ENCODE measurements at regions not wholly inside any gene's neighbourhood (a gene's known extent, or its start where the extent isn't known, plus 50 kb on each side); places are given as distances from the start of the nearest gene placed in this dataset.

DNA sequence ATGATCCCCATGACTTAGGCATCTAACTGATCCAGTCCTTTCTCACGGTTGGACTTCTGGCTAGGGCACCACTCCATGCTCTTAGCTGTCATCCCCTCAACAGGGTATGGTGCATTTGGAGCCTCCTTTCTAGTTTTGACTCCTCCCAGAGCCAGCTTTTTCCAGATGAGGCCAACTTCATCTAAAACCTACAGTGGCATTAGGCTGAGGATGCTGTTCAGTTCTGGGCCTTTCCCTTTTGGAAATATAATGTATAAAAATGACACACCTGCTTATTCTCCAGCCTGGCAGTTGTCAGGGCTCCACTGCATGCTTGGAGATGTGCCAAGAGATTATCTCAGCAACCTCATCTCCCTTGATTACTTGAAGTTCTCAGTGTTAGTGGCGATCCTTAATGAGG, 239.7 kb downstream of the EMP1 start:
- Histone ChIP-seq H3K9me3 (ENCODE audit: control insufficient read depth, low read length) (no peaks in the 10 kb centered on the region), H3K4me1 (ENCODE audit: control insufficient read depth, insufficient read depth, low read length) (peaks cover 16% of the 10 kb centered on the region), H3K27me3 (replicated peaks; ENCODE audit: control insufficient read depth, insufficient read depth, low read length) (no peaks in the 10 kb centered on the region), H3K36me3 (ENCODE audit: control insufficient read depth, insufficient read depth, low read length, severe bottlenecking) (no peaks in the 10 kb centered on the region), H3K4me3 (ENCODE audit: low read length) (no peak overlapping the region), H3K9ac (ENCODE audit: low read length) (no peak overlapping the region)
- DNase-seq (ENCODE audit: low read depth) = no peak

DNA sequence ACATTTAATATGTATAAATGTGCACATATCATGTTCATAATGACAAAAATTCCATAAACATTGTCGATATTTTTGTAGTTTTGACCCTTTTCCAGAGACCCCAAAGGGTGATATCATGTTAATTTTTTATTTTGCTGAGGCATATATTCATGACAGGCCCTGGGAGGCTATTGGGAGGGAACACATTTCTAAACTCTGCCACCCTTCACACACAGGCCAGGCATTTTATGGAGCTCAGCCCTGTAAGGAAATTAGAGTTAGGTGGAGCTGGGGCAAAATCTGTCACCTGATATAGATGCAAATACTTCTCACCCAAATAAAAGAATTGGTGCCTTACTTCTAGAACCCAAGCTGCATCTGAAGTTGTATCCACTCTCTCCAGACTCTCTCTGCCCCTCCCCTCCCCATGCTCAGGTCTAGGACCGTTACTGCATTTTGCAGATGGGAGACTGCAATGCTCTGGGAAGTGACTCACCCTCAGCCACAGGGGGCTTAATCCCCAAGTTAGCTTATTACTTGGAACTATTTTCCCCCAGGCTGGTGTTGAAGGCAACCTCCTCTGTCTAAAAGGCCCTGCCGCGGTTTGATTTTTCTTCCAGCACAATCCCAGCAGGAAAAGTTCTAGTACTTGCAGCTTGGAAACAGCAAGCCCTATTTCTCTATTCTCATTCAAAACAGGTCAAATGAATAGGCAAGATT, 238.9 kb downstream of the EMP1 start:
- no peak overlapping the region for H3K4me3 ChIP-seq (ENCODE audit: low read length)
- no peak for DNase-seq (ENCODE audit: low read depth)
- H3K36me3 ChIP-seq (ENCODE audit: control insufficient read depth, insufficient read depth, low read length, severe bottlenecking) = no peaks in the 10 kb centered on the region
- H3K9ac ChIP-seq (ENCODE audit: low read length) = peak overlapping the region; percentile 3
- H3K27me3 ChIP-seq (replicated peaks; ENCODE audit: control insufficient read depth, insufficient read depth, low read length) = no peaks in the 10 kb centered on the region
- H3K4me1 ChIP-seq (ENCODE audit: control insufficient read depth, insufficient read depth, low read length) = peaks cover 16% of the 10 kb centered on the region
- no peaks in the 10 kb centered on the region for H3K9me3 ChIP-seq (ENCODE audit: control insufficient read depth, low read length)

DNA sequence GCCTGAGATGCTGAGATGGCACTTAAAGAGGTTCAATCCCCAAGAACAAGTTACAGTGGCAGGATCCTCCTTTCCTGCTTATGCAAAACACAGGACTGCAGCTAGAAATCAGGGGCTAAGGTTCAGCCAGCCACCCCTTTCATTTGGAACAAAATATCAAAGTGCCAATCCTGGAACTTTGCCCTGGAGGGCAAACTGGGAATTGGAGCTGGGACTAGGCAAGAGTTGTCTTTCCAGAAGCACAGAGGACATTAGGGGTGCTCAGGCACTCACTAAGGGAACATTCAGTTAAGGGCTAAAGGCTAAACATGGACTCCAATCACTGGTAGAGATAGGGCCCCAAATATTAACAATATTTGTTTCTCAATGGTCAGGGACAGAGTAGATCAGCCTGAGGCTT, 237.2 kb downstream of the EMP1 start:
- no peaks in the 10 kb centered on the region for H3K9me3 ChIP-seq (ENCODE audit: control insufficient read depth, low read length)
- no peak overlapping the region for H3K4me3 ChIP-seq (ENCODE audit: low read length)
- no peak for DNase-seq (ENCODE audit: low read depth)
- peaks cover 18% of the 10 kb centered on the region for H3K4me1 ChIP-seq (ENCODE audit: control insufficient read depth, insufficient read depth, low read length)
- H3K36me3 ChIP-seq (ENCODE audit: control insufficient read depth, insufficient read depth, low read length, severe bottlenecking) = no peaks in the 10 kb centered on the region
- H3K9ac ChIP-seq (ENCODE audit: low read length) = no peak overlapping the region
- H3K27me3 ChIP-seq (replicated peaks; ENCODE audit: control insufficient read depth, insufficient read depth, low read length) = no peaks in the 10 kb centered on the region

DNA sequence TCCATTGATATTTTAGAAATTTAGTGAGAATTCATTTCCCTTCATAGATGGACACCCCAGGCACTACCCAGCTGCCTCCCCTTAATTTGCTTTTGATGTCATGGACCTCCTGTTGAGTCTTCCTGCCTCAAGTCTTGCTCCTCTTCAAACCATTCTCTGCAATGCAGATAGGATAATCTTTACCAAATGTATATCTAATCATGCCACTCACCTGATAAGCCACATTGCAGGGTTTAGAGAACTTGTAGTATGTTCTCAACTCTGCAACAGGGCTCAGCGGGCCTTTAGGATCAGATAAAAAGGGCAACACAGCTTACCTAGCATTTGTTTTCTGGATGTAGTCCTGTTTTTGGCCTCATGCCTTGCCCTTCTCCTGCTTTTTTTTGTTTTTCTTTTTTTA, 234.5 kb downstream of the EMP1 start:
- DNase-seq (ENCODE audit: low read depth) = no peak
- H3K4me1 ChIP-seq (ENCODE audit: control insufficient read depth, insufficient read depth, low read length) = peaks cover 17% of the 10 kb centered on the region
- H3K9me3 ChIP-seq (ENCODE audit: control insufficient read depth, low read length) = no peaks in the 10 kb centered on the region
- H3K9ac ChIP-seq (ENCODE audit: low read length) = no peak overlapping the region
- H3K36me3 ChIP-seq (ENCODE audit: control insufficient read depth, insufficient read depth, low read length, severe bottlenecking) = no peaks in the 10 kb centered on the region
- no peak overlapping the region for H3K4me3 ChIP-seq (ENCODE audit: low read length)
- H3K27me3 ChIP-seq (replicated peaks; ENCODE audit: control insufficient read depth, insufficient read depth, low read length) = no peaks in the 10 kb centered on the region

DNA sequence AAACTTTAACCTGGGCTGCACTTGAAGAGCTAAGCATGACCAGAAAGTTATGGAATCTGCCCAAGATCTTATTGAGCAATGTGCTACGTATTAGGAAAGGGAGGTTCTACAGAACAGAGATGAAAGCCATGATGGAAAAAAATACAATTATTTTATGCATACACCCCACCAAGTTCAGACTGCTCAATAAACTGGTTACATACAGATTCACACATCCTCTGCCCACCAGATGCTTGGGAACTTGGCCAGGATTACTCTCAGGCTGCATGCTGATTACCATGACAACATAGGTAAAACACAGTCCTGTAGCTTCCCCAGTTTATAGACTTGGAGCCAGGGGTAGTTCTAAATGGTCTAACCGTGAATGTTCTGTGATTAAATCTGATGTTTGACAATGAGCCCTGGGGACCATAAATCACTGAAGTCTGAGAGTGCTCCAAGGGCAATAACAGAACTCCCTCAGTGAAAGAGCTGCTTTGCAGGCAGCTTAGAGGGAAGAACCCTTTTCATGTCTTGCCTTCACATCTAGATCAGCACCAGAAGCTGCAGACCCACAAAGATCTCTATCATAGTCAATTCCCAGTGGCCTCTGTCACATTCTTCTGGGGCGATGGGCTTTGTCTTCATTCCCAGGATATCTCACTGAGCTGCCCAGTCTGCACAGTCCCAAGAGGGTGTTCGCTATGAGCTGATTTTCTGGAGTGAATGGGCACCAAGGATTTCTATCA, 232.2 kb downstream of the EMP1 start:
- Histone ChIP-seq H3K9ac (ENCODE audit: low read length) (no peak overlapping the region), H3K36me3 (ENCODE audit: control insufficient read depth, insufficient read depth, low read length, severe bottlenecking) (no peaks in the 10 kb centered on the region), H3K4me3 (ENCODE audit: low read length) (no peak overlapping the region), H3K9me3 (ENCODE audit: control insufficient read depth, low read length) (no peaks in the 10 kb centered on the region), H3K4me1 (ENCODE audit: control insufficient read depth, insufficient read depth, low read length) (peaks cover 22% of the 10 kb centered on the region), H3K27me3 (replicated peaks; ENCODE audit: control insufficient read depth, insufficient read depth, low read length) (no peaks in the 10 kb centered on the region)
- no peak for DNase-seq (ENCODE audit: low read depth)

DNA sequence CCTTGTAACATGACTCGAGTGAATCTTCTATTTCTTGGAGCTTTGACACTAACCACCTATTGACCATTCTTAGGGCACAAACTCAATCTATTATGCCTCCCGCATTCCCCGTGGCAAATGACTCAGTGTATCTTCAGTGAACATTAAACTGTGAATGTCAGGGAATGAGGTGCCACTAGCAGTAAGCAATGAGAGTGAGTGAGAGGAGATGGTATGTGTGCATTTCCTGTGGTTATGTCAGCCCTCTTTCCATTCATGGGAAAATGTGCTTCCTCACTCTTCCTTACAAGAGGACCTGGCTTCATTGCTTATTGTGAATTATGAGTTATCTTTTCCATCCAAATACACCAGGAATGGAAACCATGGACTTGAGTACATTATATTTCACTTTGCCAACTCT, 229.2 kb downstream of the EMP1 start:
- Histone ChIP-seq H3K4me3 (ENCODE audit: low read length) (no peak overlapping the region), H3K4me1 (ENCODE audit: control insufficient read depth, insufficient read depth, low read length) (peaks cover 22% of the 10 kb centered on the region), H3K9me3 (ENCODE audit: control insufficient read depth, low read length) (no peaks in the 10 kb centered on the region), H3K27me3 (replicated peaks; ENCODE audit: control insufficient read depth, insufficient read depth, low read length) (no peaks in the 10 kb centered on the region), H3K9ac (ENCODE audit: low read length) (no peak overlapping the region), H3K36me3 (ENCODE audit: control insufficient read depth, insufficient read depth, low read length, severe bottlenecking) (no peaks in the 10 kb centered on the region)
- DNase-seq (ENCODE audit: low read depth) = peak; percentile 0

DNA sequence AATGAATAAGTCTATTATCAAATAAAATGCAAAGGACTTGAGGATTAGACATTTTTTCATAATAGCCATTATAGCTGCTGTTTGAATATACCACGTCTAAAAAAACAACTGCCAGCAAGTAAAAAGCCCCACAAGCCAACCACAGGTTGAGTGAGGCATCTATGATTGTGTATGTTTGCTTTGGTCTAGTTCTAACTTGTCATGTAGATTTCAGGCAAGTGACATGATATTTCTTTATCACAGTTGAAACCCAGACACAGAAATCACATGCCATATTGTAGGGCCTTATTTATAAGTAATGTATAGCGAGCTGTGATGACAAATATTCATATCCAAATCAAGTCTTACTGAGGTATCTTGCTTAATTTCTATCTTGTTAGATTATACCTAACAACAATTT, 225.8 kb downstream of the EMP1 start:
- DNase-seq (ENCODE audit: low read depth) = no peak

DNA sequence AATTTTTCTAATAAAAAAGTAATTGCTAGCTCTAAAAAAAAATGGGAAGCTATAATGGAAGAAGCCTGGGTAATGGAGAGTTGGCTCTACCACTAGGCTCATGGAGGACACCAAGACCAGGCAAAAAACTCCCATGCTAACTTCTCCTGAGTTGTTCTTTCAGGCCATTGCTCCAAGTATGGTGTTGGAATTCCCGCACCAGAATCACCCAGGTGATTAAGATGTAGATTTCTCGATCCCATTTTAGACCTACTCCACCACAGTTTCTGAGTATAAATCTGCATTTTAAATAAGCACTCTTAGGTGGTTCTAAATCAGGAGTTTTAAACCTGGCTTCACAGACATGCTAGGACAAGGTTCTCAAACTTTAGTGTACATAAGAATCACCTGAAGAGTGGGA, 221.0 kb downstream of the EMP1 start:
- DNase-seq (ENCODE audit: low read depth) = no peak
- H3K4me3 ChIP-seq (ENCODE audit: low read length) = no peak overlapping the region
- no peaks in the 10 kb centered on the region for H3K36me3 ChIP-seq (ENCODE audit: control insufficient read depth, insufficient read depth, low read length, severe bottlenecking)
- no peak overlapping the region for H3K9ac ChIP-seq (ENCODE audit: low read length)
- no peaks in the 10 kb centered on the region for H3K27me3 ChIP-seq (replicated peaks; ENCODE audit: control insufficient read depth, insufficient read depth, low read length)
- no peaks in the 10 kb centered on the region for H3K9me3 ChIP-seq (ENCODE audit: control insufficient read depth, low read length)
- H3K4me1 ChIP-seq (ENCODE audit: control insufficient read depth, insufficient read depth, low read length) = no peaks in the 10 kb centered on the region

More for the DNA sequence above, 225.8 kb downstream of the EMP1 start:
- no peaks in the 10 kb centered on the region for H3K36me3 ChIP-seq (ENCODE audit: control insufficient read depth, insufficient read depth, low read length, severe bottlenecking)
- H3K9ac ChIP-seq (ENCODE audit: low read length) = no peak overlapping the region
- H3K9me3 ChIP-seq (ENCODE audit: control insufficient read depth, low read length) = no peaks in the 10 kb centered on the region
- H3K4me1 ChIP-seq (ENCODE audit: control insufficient read depth, insufficient read depth, low read length) = peaks cover 13% of the 10 kb centered on the region
- no peak overlapping the region for H3K4me3 ChIP-seq (ENCODE audit: low read length)
- H3K27me3 ChIP-seq (replicated peaks; ENCODE audit: control insufficient read depth, insufficient read depth, low read length) = no peaks in the 10 kb centered on the region

DNA sequence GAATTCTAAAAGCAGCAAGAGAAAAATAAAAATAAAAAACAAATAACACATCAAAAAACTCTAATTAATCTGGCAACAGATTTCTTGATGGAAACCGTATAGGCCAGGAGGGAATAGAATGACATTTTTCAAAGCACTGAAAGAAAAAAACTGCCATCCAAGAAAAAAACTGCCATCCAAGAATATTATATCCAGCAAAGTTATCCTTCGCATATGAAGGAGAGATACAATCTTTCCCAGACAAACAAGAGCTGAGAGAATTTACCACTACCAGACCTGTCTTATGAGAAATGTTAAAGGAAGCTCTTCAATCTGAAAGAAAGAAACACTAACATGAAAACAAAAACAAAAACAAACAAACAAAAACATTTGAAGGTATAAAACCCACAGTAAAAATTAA, 214.8 kb downstream of the EMP1 start:
- no peak for DNase-seq (ENCODE audit: low read depth)
- Histone ChIP-seq H3K9ac (ENCODE audit: low read length) (no peak overlapping the region), H3K4me1 (ENCODE audit: control insufficient read depth, insufficient read depth, low read length) (no peaks in the 10 kb centered on the region), H3K27me3 (replicated peaks; ENCODE audit: control insufficient read depth, insufficient read depth, low read length) (no peaks in the 10 kb centered on the region), H3K4me3 (ENCODE audit: low read length) (no peak overlapping the region), H3K9me3 (ENCODE audit: control insufficient read depth, low read length) (peaks cover 16% of the 10 kb centered on the region), H3K36me3 (ENCODE audit: control insufficient read depth, insufficient read depth, low read length, severe bottlenecking) (no peaks in the 10 kb centered on the region)

DNA sequence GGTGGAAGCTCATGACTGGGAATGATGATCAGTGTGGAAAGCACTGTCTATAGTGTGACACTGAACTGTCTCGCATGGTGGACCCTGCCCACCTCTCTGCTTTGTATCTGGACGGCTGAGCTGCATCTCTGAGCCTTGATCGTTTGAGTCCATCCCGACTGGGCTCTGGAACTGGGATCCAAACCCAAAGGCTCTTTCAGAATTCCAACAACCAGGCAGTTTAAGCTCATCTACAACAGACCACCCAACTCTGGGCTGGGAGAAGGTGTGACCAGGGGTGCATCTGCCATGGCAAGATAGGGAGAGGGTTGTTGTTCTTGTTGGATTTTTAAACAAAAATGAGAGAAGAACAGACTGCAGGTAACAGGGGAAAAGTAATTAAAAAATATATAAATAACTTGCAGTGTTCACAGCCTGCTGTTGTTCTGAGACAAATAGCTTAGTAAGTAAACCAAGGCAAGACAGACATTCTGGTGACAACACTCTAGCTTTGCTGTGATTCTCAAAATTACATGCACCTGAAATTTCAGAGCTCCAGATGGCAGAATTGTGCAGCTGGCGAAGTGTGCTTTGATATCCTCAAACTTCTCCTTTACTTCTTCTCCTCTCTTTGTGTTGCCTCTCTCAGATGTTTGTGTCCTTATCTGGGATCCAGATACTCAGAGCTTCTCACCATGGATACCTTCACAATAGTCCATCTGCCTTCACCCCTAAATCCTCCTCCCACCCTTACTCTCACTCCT, 209.6 kb downstream of the EMP1 start:
- H3K4me3 ChIP-seq (ENCODE audit: low read length) = no peak overlapping the region
- H3K4me1 ChIP-seq (ENCODE audit: control insufficient read depth, insufficient read depth, low read length) = peaks cover 2% of the 10 kb centered on the region
- H3K36me3 ChIP-seq (ENCODE audit: control insufficient read depth, insufficient read depth, low read length, severe bottlenecking) = no peaks in the 10 kb centered on the region
- H3K9me3 ChIP-seq (ENCODE audit: control insufficient read depth, low read length) = peaks cover 6% of the 10 kb centered on the region
- no peak for DNase-seq (ENCODE audit: low read depth)
- peaks cover 5% of the 10 kb centered on the region for H3K27me3 ChIP-seq (replicated peaks; ENCODE audit: control insufficient read depth, insufficient read depth, low read length)
- no peak overlapping the region for H3K9ac ChIP-seq (ENCODE audit: low read length)

DNA sequence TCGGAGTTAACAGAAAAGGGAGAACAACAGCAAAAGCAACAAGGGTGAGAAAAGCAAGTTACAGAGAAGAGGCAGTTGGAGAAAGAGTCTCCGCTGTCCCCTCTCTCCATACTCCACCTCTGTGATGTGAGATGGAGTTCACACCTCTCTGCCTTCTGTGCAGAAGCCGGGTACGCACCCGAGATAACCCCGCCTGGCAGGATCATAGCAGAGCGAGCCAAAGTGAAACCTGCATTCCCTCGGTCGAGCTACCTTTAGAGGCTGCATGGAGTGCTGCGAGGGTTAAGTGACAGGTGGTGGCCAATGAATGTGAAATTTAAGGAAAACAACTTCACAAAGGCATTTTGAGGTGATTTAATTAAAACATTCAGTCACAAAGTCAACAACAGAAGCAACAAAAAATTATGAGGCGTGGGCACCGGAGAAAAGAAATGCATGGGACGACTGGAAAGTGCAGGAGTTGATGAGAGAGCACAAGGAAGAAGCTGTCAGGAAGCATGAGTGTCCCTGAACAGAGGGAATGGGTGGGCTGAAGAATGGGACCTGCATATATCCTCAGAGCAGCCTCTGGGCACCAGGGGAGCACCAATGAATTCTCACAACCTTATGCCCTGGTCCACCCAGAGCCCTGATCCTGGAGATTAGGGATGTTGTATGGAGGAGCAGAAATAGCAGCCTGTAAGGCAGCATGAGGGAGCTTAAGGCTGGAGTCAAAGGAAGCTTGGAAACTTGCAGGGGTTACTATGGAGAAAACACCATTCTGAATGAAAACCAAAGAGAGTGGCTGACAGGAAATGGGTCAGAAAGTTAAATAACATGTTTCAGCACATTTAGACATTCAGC, 208.3 kb downstream of the EMP1 start:
- DNase-seq (ENCODE audit: low read depth) = no peak
- Histone ChIP-seq H3K27me3 (replicated peaks; ENCODE audit: control insufficient read depth, insufficient read depth, low read length) (peaks cover 5% of the 10 kb centered on the region), H3K36me3 (ENCODE audit: control insufficient read depth, insufficient read depth, low read length, severe bottlenecking) (no peaks in the 10 kb centered on the region), H3K4me1 (ENCODE audit: control insufficient read depth, insufficient read depth, low read length) (peaks cover 2% of the 10 kb centered on the region), H3K4me3 (ENCODE audit: low read length) (no peak overlapping the region), H3K9me3 (ENCODE audit: control insufficient read depth, low read length) (no peaks in the 10 kb centered on the region), H3K9ac (ENCODE audit: low read length) (no peak overlapping the region)

Data from adipocyte (in vitro differentiated cells).